GM21717 (cell line): ENCODE measurements at regions not wholly inside any gene's neighbourhood (a gene's known extent, or its start where the extent isn't known, plus 50 kb on each side); places are given as distances from the start of the nearest gene placed in this dataset.

Experiments
- ATAC-seq: cut with Tn5 transposase; IDR thresholded peaks from one replicate; pipeline ENCODE4 v1.9.1; 2021; ENCODE audit warnings: mild to moderate bottlenecking, moderate library complexity; ENCODE audit not compliant: unreplicated experiment

- no peak for ATAC-seq
These were observed 261.7 kb downstream of the BUD13 start for GRCh38 chr11:116510886-116511650.

GRCh38 chr11:116510166-116510565, 262.6 kb downstream of the BUD13 start:
- no peak for ATAC-seq

GRCh38 chr11:116509551-116509950, 263.2 kb downstream of the BUD13 start:
- no peak for ATAC-seq

GRCh38 chr11:116507849-116508695, 264.7 kb downstream of the BUD13 start:
- ATAC-seq = no peak

- ATAC-seq = no peak
These were observed 265.8 kb downstream of the BUD13 start for GRCh38 chr11:116507016-116507415.

GRCh38 chr11:116506263-116506825, 266.4 kb downstream of the BUD13 start:
- ATAC-seq = no peak

GRCh38 chr11:116505298-116506262, 267.2 kb downstream of the BUD13 start:
- ATAC-seq = no peak

- ATAC-seq = no peak
These were observed 268.1 kb downstream of the BUD13 start for GRCh38 chr11:116504541-116505297.

- ATAC-seq = no peak
These were observed 269.3 kb downstream of the BUD13 start for GRCh38 chr11:116503216-116504160.

- ATAC-seq = no peak
These were observed 270.1 kb downstream of the BUD13 start for GRCh38 chr11:116502641-116503061.

GRCh38 chr11:116501728-116502127, 271.1 kb downstream of the BUD13 start:
- no peak for ATAC-seq

GRCh38 chr11:116500947-116501602, 271.7 kb downstream of the BUD13 start:
- ATAC-seq = no peak

- ATAC-seq = no peak
These were observed 272.5 kb downstream of the BUD13 start for GRCh38 chr11:116500026-116500946.

- ATAC-seq = no peak
These were observed 273.3 kb downstream of the BUD13 start for GRCh38 chr11:116499396-116500003.

- ATAC-seq = no peak
These were observed 274.6 kb downstream of the BUD13 start for GRCh38 chr11:116498161-116498560.

- no peak for ATAC-seq
These were observed 280.2 kb downstream of the BUD13 start for GRCh38 chr11:116492600-116492999.
